Choroid plexus epithelial cell (primary cell): ENCODE measurements at regions not wholly inside any gene's neighbourhood (a gene's known extent, or its start where the extent isn't known, plus 50 kb on each side); places are given as distances from the start of the nearest gene placed in this dataset.
"Not testable (repeated sequence)": the region's sequence is repeated elsewhere in the genome, so short reads cannot be mapped to it uniquely, and the experiment has no call there.

Experiments used
- DNase-seq: peaks from one replicate; pipeline ENCODE4 v3.0.0-alpha.2; 2010; ENCODE audit warnings: low read depth
- H3K4me3 ChIP-seq: 2 replicates; pipeline ENCODE4 v1.5.1; 2011; ENCODE audit warnings: low read depth, mild to moderate bottlenecking, control low read depth, low read length, moderate library complexity
- CTCF ChIP-seq: conservative IDR thresholded peaks from 2 replicates; pipeline ENCODE4 v1.5.1; 2011; ENCODE audit warnings: low read depth, mild to moderate bottlenecking, control low read depth, inconsistent platforms, low read length, moderate library complexity

GRCh38 chr10:90066435-90066834 lies 365.0 kb downstream of the KIF20B start:
- no peak for TF ChIP-seq CTCF
- H3K4me3 ChIP-seq = no peak overlapping the region
- DNase-seq = no peak

GRCh38 chr10:90075995-90076394 lies 374.6 kb downstream of the KIF20B start:
- TF ChIP-seq CTCF = no peak
- no peak overlapping the region for H3K4me3 ChIP-seq
- no peak for DNase-seq

GRCh38 chr10:90079819-90080218 lies 378.4 kb downstream of the KIF20B start:
- H3K4me3 ChIP-seq = no peak overlapping the region
- TF ChIP-seq CTCF = no peak
- DNase-seq = no peak

GRCh38 chr10:90086606-90087190 lies 385.3 kb downstream of the KIF20B start:
- not testable (repeated sequence) for H3K4me3 ChIP-seq, DNase-seq

- DNase-seq = peak; percentile 57
- H3K4me3 ChIP-seq = no peak overlapping the region
- no peak for TF ChIP-seq CTCF
Observed at GRCh38 chr10:90087197-90088023, 386.0 kb downstream of the KIF20B start.

GRCh38 chr10:90088024-90088317 lies 386.6 kb downstream of the KIF20B start:
- no peak for DNase-seq
- no peak for TF ChIP-seq CTCF

GRCh38 chr10:90089719-90090118 lies 388.3 kb downstream of the KIF20B start:
- TF ChIP-seq CTCF = no peak
- no peak overlapping the region for H3K4me3 ChIP-seq

More at GRCh38 chr10:90088024-90088317, 386.6 kb downstream of the KIF20B start:
- H3K4me3 ChIP-seq = no peak overlapping the region

More at GRCh38 chr10:90089719-90090118, 388.3 kb downstream of the KIF20B start:
- DNase-seq = no peak
